Stomach (tissue), 4 donors: ENCODE measurements at regions not wholly inside any gene's neighbourhood (a gene's known extent, or its start where the extent isn't known, plus 50 kb on each side); places are given as distances from the start of the nearest gene placed in this dataset.

Source experiments
- CTCF ChIP-seq, 7 experiments: fragments of 450-650 bp in 4 of 7; fragments of 200-600 bp in 3 of 7; sonication (generic) in 3 of 7; IDR thresholded peaks; one replicate each; pipeline ENCODE4 v1.5.1; 2016 to 2019; ENCODE audit warnings: antibody characterized with exemption in 7 of 7, control low read depth in 2 of 7, mild to moderate bottlenecking in 1 of 7
- EP300 ChIP-seq: sonication (generic); formaldehyde crosslinking; IDR thresholded peaks from one replicate; pipeline ENCODE4 v1.6.1; 2017; ENCODE audit warnings: antibody characterized with exemption
- POLR2A ChIP-seq, 4 donors: fragments of 450-650 bp; IDR thresholded peaks; one replicate each; pipeline ENCODE4 v1.6.1; 2016; ENCODE audit warnings: antibody characterized with exemption in 4 of 4, control low read depth in 2 of 4, mild to moderate bottlenecking in 1 of 4, moderate library complexity in 1 of 4
- POLR2AphosphoS5 ChIP-seq, 3 donors: sonication (generic); formaldehyde crosslinking; IDR thresholded peaks; one replicate each; pipeline ENCODE4 v1.6.1; 2016; ENCODE audit warnings: antibody characterized with exemption in 3 of 3

GRCh38 chr4:58561170-58561569, 1451.0 kb upstream of the IGFBP7 start:
- no peak for TF ChIP-seq CTCF (IDR thresholded peaks at IDR 0.05)
- TF ChIP-seq POLR2A (IDR thresholded peaks at IDR 0.05) = no peak
- TF ChIP-seq POLR2AphosphoS5 (IDR thresholded peaks at IDR 0.05) = no peak
- no peak for TF ChIP-seq EP300
